H1 (cell line): ENCODE measurements at regions not wholly inside any gene's neighbourhood (a gene's known extent, or its start where the extent isn't known, plus 50 kb on each side); places are given as distances from the start of the nearest gene placed in this dataset.

Source experiments
- CTCF ChIA-PET: fragments of 300-600 bp; sonication (Branson Sonifier 250); formaldehyde crosslinking; loops from one replicate; lab custom pipeline; 2021; ENCODE audit not compliant: partially characterized antibody; lab: Charles Lee
- POLR2A ChIA-PET: fragments of 300-600 bp; sonication (Branson Sonifier 250); formaldehyde crosslinking; loops from one replicate; lab custom pipeline; 2021; ENCODE audit warnings: inconsistent platforms; ENCODE audit not compliant: partially characterized antibody; lab: Charles Lee
- DNase-seq, 2 experiments: peaks; one replicate each; pipeline versions ENCODE4 v3.0.0 to v3.0.0-alpha.2; 2010 to 2022; ENCODE audit warnings: low spot score in 2 of 2, low read depth in 1 of 2, mixed read lengths in 1 of 2
- FAIRE-seq: peaks from 2 replicates; lab custom pipeline; 2011; peaks lifted over from hg19 to GRCh38; lab: Jason Lieb, UNC
- H2AFZ ChIP-seq: 2 replicates; pipeline ENCODE4 v1.8.1; 2012; ENCODE audit warnings: low read length, inconsistent platforms
- H2AK5ac ChIP-seq: 2 replicates; pipeline ENCODE4 v1.6.1; 2013; ENCODE audit warnings: low read depth, low read length
- H2BK120ac ChIP-seq: replicated peaks from 2 replicates; pipeline ENCODE3; 2013; ENCODE audit warnings: low read depth, low read length, inconsistent platforms
- H2BK12ac ChIP-seq: 2 replicates; pipeline ENCODE4 v1.6.1; 2013; ENCODE audit warnings: low read depth, low read length
- H2BK15ac ChIP-seq: 2 replicates; pipeline ENCODE4 v1.6.1; 2013; ENCODE audit warnings: low read length
- H2BK20ac ChIP-seq: 2 replicates; pipeline ENCODE4 v1.6.1; 2013; ENCODE audit warnings: low read length
- H2BK5ac ChIP-seq: 2 replicates; pipeline ENCODE4 v1.6.1; 2013; ENCODE audit warnings: low read depth, low read length
- H3K14ac ChIP-seq: 2 replicates; pipeline ENCODE4 v1.6.1; 2013; ENCODE audit warnings: inconsistent platforms; ENCODE audit not compliant: insufficient read length
- H3K18ac ChIP-seq: 2 replicates; pipeline ENCODE4 v1.6.1; 2013; ENCODE audit warnings: low read length; ENCODE audit errors: extremely low read depth
- H3K23ac ChIP-seq: 2 replicates; pipeline ENCODE4 v1.6.1; 2013; ENCODE audit warnings: inconsistent platforms; ENCODE audit not compliant: insufficient read length
- H3K23me2 ChIP-seq: 2 replicates; pipeline ENCODE4 v1.6.1; 2013; ENCODE audit warnings: low read depth, low read length
- H3K27ac ChIP-seq: 2 replicates; pipeline ENCODE4 v1.6.1; 2011; ENCODE audit warnings: low read depth, low read length, inconsistent platforms
- H3K27me3 ChIP-seq, 4 experiments: replicated peaks in 1 of 4; 1 replicate in 1 of 4; 2 replicates in 3 of 4; pipeline versions ENCODE4 v1.6.1 to v1.8.1; 2011 to 2013; ENCODE audit warnings: low read length in 3 of 4, mild to moderate bottlenecking in 3 of 4, inconsistent platforms in 2 of 4, mixed read lengths in 2 of 4, moderate library complexity in 1 of 4; ENCODE audit not compliant: control insufficient read depth in 3 of 4, insufficient read depth in 3 of 4; ENCODE audit errors: extremely low read depth in 1 of 4
- H3K36me3 ChIP-seq, 4 experiments: 2 replicates each; pipeline versions ENCODE4 v1.6.1 to v1.8.1; 2011 to 2013; ENCODE audit warnings: mild to moderate bottlenecking in 4 of 4, low read length in 3 of 4, moderate library complexity in 2 of 4, control low read depth in 1 of 4, inconsistent platforms in 1 of 4; ENCODE audit not compliant: insufficient read depth in 4 of 4, control insufficient read depth in 2 of 4
- H3K4ac ChIP-seq: replicated peaks from 2 replicates; pipeline ENCODE3; 2013; ENCODE audit warnings: low read length, low read depth, mixed read lengths, inconsistent platforms; ENCODE audit not compliant: insufficient read length
- H3K4me1 ChIP-seq, 4 experiments: replicated peaks in 1 of 4; 1 replicate in 1 of 4; 2 replicates in 3 of 4; pipeline versions ENCODE4 v1.6.1 to v1.8.1; 2011 to 2013; ENCODE audit warnings: low read length in 3 of 4, inconsistent platforms in 2 of 4, mixed read lengths in 1 of 4; ENCODE audit not compliant: insufficient read depth in 4 of 4, control insufficient read depth in 3 of 4
- H3K4me2 ChIP-seq, 2 experiments: 2 replicates each; pipeline versions ENCODE4 v1.6.1 to v1.8.1; 2011 to 2013; ENCODE audit warnings: low read depth in 2 of 2, low read length in 2 of 2, control low read depth in 1 of 2, inconsistent platforms in 1 of 2, mild to moderate bottlenecking in 1 of 2; ENCODE audit not compliant: insufficient read depth in 1 of 2
- H3K4me3 ChIP-seq, 4 experiments: fragments of 200-600, 300-600 bp in 1 of 4; sonication (generic), shearing (Covaris generic), sonication (Bioruptor Twin) in 1 of 4; 2 replicates each; pipeline versions ENCODE4 v1.5.1 to v1.8.1; 2011 to 2016; ENCODE audit warnings: low read length in 4 of 4, low read depth in 3 of 4, control low read depth in 2 of 4, inconsistent platforms in 2 of 4, mild to moderate bottlenecking in 2 of 4, mixed read lengths in 1 of 4, moderate library complexity in 1 of 4; ENCODE audit not compliant: insufficient read depth in 2 of 4; ENCODE audit errors: extremely low read depth in 1 of 4
- H3K56ac ChIP-seq: replicated peaks from 2 replicates; pipeline ENCODE3; 2013; ENCODE audit warnings: low read depth, mild to moderate bottlenecking, mixed read lengths, low read length, inconsistent platforms; ENCODE audit not compliant: insufficient read length
- H3K79me1 ChIP-seq: 2 replicates; pipeline ENCODE4 v1.6.1; 2013; ENCODE audit warnings: low read depth, low read length, control low read depth
- H3K79me2 ChIP-seq, 2 experiments: 2 replicates each; pipeline versions ENCODE4 v1.6.1 to v1.8.1; 2012 to 2013; ENCODE audit warnings: low read length in 2 of 2, mild to moderate bottlenecking in 2 of 2, inconsistent platforms in 1 of 2; ENCODE audit not compliant: insufficient read depth in 2 of 2, control insufficient read depth in 1 of 2
- H3K9ac ChIP-seq, 4 experiments: replicated peaks in 1 of 4; 1 replicate in 1 of 4; 2 replicates in 3 of 4; pipeline versions ENCODE4 v1.6.1 to v1.8.1; 2011 to 2013; ENCODE audit warnings: low read depth in 3 of 4, low read length in 3 of 4, control low read depth in 2 of 4, mild to moderate bottlenecking in 2 of 4, moderate library complexity in 2 of 4, inconsistent platforms in 1 of 4; ENCODE audit errors: extremely low read depth in 1 of 4
- H3K9me3 ChIP-seq, 2 experiments: 2 replicates each; pipeline versions ENCODE4 v1.6.1 to v1.8.1; 2012 to 2013; ENCODE audit warnings: mild to moderate bottlenecking in 2 of 2, moderate library complexity in 2 of 2, control low read depth in 1 of 2, inconsistent platforms in 1 of 2, low read depth in 1 of 2, low read length in 1 of 2, mixed read lengths in 1 of 2; ENCODE audit not compliant: insufficient read depth in 2 of 2
- H4K20me1 ChIP-seq, 2 experiments: replicated peaks in 1 of 2; 2 replicates each; pipeline versions ENCODE3 to v1.8.1; 2011 to 2013; ENCODE audit warnings: inconsistent platforms in 2 of 2, low read length in 2 of 2, mild to moderate bottlenecking in 1 of 2; ENCODE audit not compliant: insufficient read depth in 2 of 2, control insufficient read depth in 1 of 2
- H4K5ac ChIP-seq: 2 replicates; pipeline ENCODE4 v1.6.1; 2013; ENCODE audit warnings: low read length, low read depth, mixed read lengths, inconsistent platforms; ENCODE audit not compliant: insufficient read length
- H4K8ac ChIP-seq: 2 replicates; pipeline ENCODE4 v1.8.0; 2013; ENCODE audit warnings: mild to moderate bottlenecking, moderate library complexity, low read length, inconsistent platforms; ENCODE audit not compliant: insufficient read depth; ENCODE audit errors: extremely low read depth
- H4K91ac ChIP-seq: replicated peaks from 2 replicates; pipeline ENCODE3; 2013; ENCODE audit warnings: low read length, mixed read lengths, inconsistent platforms; ENCODE audit not compliant: insufficient read length
- BACH1 ChIP-seq: IDR thresholded peaks from 2 replicates; pipeline ENCODE4 v1.6.1; 2012; ENCODE audit warnings: low read length, improper control_type of control experiment
- EP300 ChIP-seq, 2 experiments: IDR thresholded peaks; 1 replicate in 1 of 2; 2 replicates in 1 of 2; pipeline ENCODE4 v1.6.1; 2011 to 2012; ENCODE audit warnings: low read depth in 2 of 2, low read length in 2 of 2, mild to moderate bottlenecking in 2 of 2, borderline replicate concordance in 1 of 2, inconsistent platforms in 1 of 2, moderate library complexity in 1 of 2
- HDAC6 ChIP-seq: IDR thresholded peaks from one replicate; pipeline ENCODE4 v1.7.1; 2012; ENCODE audit warnings: low read depth, mild to moderate bottlenecking, inconsistent platforms, low read length, moderate library complexity
- RBBP5 ChIP-seq: IDR thresholded peaks from 2 replicates; pipeline ENCODE4 v1.7.1; 2012; ENCODE audit warnings: low read depth, mild to moderate bottlenecking, inconsistent platforms, low read length, moderate library complexity, borderline replicate concordance
- WGBS, 2 experiments: shearing (Covaris generic) in 1 of 2; methylation state at CpG; one replicate each; pipeline versions ENCODE4 v1.1.6 to v1.1.7; 2013 to 2015; ENCODE audit warnings: low lambda C conversion rate in 2 of 2, mixed read lengths in 2 of 2, inconsistent platforms in 1 of 2, low coverage in 1 of 2, missing lambda C conversion rate in 1 of 2; ENCODE audit not compliant: insufficient replicate concordance in 2 of 2, insufficient coverage in 1 of 2, insufficient read length in 1 of 2; ENCODE audit errors: extremely low coverage in 1 of 2, missing lambda C conversion rate in 1 of 2; 5-methylcytosine and 5-hydroxymethylcytosine counted together

DNA sequence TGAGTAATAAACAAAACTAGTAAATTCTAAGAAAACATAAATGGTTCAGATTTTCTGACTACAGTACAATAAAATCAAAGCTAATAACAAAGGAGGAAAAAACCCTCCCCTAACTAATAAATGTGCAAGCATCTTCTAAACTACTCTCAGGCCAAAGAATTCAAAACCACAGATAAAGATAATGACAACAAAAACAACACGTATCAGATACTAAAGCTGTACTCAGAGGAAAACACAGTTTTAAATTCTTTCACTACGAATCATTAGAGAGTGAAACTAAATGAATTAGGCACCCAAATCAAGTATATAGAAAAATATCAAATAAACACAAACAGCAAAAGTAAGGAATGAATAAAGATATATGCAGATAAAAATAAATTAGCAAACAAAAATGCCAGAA, 200.9 kb downstream of the TEX36 start:
- FAIRE-seq, result peak; percentile 48
- Histone ChIP-seq H2BK12ac (no peak overlapping the region), H3K56ac (no peak overlapping the region), H2BK15ac (no peak overlapping the region), H2BK120ac (no peak overlapping the region), H3K27ac (no peak overlapping the region), H3K4me1 (peaks cover 2 to 5% (median 3%) of the 10 kb centered on the region in 4 experiments; a peak in 4 of 7 replicates), H3K14ac (no peak overlapping the region), H3K36me3 (no peaks in the 10 kb centered on the region), H2AFZ (no peak overlapping the region), H4K91ac (no peak overlapping the region), H3K4ac (no peak overlapping the region), H2BK5ac (no peak overlapping the region), H4K8ac (no peak overlapping the region), H3K9ac (no peak overlapping the region), H3K18ac (no peak overlapping the region), H3K23ac (no peak overlapping the region), H3K23me2 (no peaks in the 10 kb centered on the region), H2BK20ac (no peak overlapping the region), H4K20me1 (no peaks in the 10 kb centered on the region), H2AK5ac (no peak overlapping the region), H3K4me3 (no peak overlapping the region; a peak in 1 of 8 replicates), H3K79me2 (no peaks in the 10 kb centered on the region), H3K79me1 (no peaks in the 10 kb centered on the region), H3K27me3 (no peaks in the 10 kb centered on the region), H3K4me2 (no peak overlapping the region), H3K9me3 (no peaks in the 10 kb centered on the region), H4K5ac (no peak overlapping the region)
- no peak for DNase-seq
- WGBS, 2 experiments, result 63% methylated on average over 2 of the region's 2 CpGs; no CpG with 5 or more reads in 1 of the 2 experiments
- ChIA-PET CTCF (interaction anchor here (0.7 to 1.1 kb wide), 3 partner anchors 30 to 156 kb away, joined by 3 read pairs; no protein-coding TSS in a partner anchor), POLR2A (interaction anchor here (1.2 kb wide), 1 partner anchor 22 kb away, joined by 3 read pairs; no protein-coding TSS in a partner anchor)
- TF ChIP-seq HDAC6 (no peak), BACH1 (no peak), RBBP5 (no peak), EP300 (IDR thresholded peaks at IDR 0.05; ENCODE audit: borderline replicate concordance in 1 of 2, low read depth in 2 of 2, low read length in 2 of 2) (no peak)
